ENCODE measurements at regions not wholly inside any gene's neighbourhood (a gene's known extent, or its start where the extent isn't known, plus 50 kb on each side); places are given as distances from the start of the nearest gene placed in this dataset.
"Not testable (repeated sequence)": the region's sequence is repeated elsewhere in the genome, so short reads cannot be mapped to it uniquely, and the experiment has no call there.

- no peaks in the 10 kb centered on the region for H3K4me1 ChIP-seq (ENCODE audit: control insufficient read depth, insufficient read depth, low read depth, low read length)
- WGBS, result 83% methylated on average over 4 of the region's 4 CpGs
- no peaks in the 10 kb centered on the region for H3K27me3 ChIP-seq (ENCODE audit: control insufficient read depth in 1 of 2, insufficient read depth in 1 of 2, low read length in 2 of 2)
- no peak overlapping the region for H3K18ac ChIP-seq (ENCODE audit: low read depth in 1 of 2, low read length in 2 of 2)
- no peak overlapping the region for H2BK15ac ChIP-seq (ENCODE audit: low read depth, poor library complexity, severe bottlenecking)
- H3K4ac ChIP-seq (ENCODE audit: low read depth in 1 of 2, low read length in 2 of 2), result no peak overlapping the region
- H3K27ac ChIP-seq (ENCODE audit: low read length, poor library complexity, severe bottlenecking), result no peak overlapping the region
- no peak overlapping the region for H2BK12ac ChIP-seq (ENCODE audit: low read length in 2 of 2)
- no peaks in the 10 kb centered on the region for H3K36me3 ChIP-seq (ENCODE audit: control insufficient read depth in 1 of 2, insufficient read depth in 2 of 2, low read depth in 1 of 2, low read length in 2 of 2)
- no peak overlapping the region for H3K14ac ChIP-seq (ENCODE audit: low read length in 2 of 2)
- no peak overlapping the region for H3K4me3 ChIP-seq (ENCODE audit: insufficient read depth in 1 of 2, low read depth in 1 of 2, low read length in 2 of 2)
- H3K79me1 ChIP-seq (replicated peaks; ENCODE audit: low read length, poor library complexity, severe bottlenecking), result no peaks in the 10 kb centered on the region
- H2BK5ac ChIP-seq (ENCODE audit: low read depth, low read length, poor library complexity, severe bottlenecking), result no peak overlapping the region
- H3K4me2 ChIP-seq (ENCODE audit: low read length, poor library complexity, severe bottlenecking), result no peak overlapping the region
- no peak overlapping the region for H2BK120ac ChIP-seq (ENCODE audit: low read depth, low read length)
- H3K23ac ChIP-seq (ENCODE audit: low read length in 2 of 2), result no peak overlapping the region
- DNase-seq, result no peak
- H2AK5ac ChIP-seq (ENCODE audit: low read length, severe bottlenecking), result no peak overlapping the region
- H3K9ac ChIP-seq (ENCODE audit: low read length), result no peak overlapping the region
- no peak overlapping the region for H2AFZ ChIP-seq (ENCODE audit: low read depth, low read length)
- no peak overlapping the region for H4K91ac ChIP-seq (ENCODE audit: low read length)
- H3K9me3 ChIP-seq (ENCODE audit: control insufficient read depth, low read length), result no peaks in the 10 kb centered on the region
- no peak overlapping the region for H4K8ac ChIP-seq (ENCODE audit: low read length)
Measured at GRCh38 chr10:126759531-126759930, 89.0 kb upstream of the C10orf90 start.

DNA sequence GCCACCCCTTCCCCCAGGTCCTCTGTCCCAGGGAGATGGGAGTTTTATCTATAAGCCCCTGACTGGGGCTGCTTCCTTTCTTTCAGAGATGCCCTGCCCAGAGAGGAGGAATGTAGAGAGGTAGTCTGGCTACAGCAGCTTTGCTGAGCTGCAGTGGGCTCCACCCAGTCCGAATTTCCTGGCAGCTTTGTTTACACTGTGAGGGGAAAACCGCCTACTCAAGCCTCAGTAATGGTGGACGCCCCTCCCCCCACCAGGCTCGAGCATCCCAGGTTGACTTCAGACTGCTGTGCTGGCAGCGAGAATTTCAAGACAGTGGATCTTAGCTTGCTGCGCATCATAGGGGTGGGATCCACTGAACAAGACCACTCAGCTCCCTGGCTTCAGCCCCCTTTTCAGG lies 96.2 kb upstream of the C10orf90 start:
- H2BK5ac ChIP-seq (ENCODE audit: low read depth, low read length, poor library complexity, severe bottlenecking); H2BK120ac ChIP-seq (ENCODE audit: low read depth, low read length); H3K4me2 ChIP-seq (ENCODE audit: low read length, poor library complexity, severe bottlenecking); H4K91ac ChIP-seq (ENCODE audit: low read length); H3K23ac ChIP-seq (ENCODE audit: low read length in 2 of 2); H3K4me1 ChIP-seq (ENCODE audit: control insufficient read depth, insufficient read depth, low read depth, low read length); H2AK5ac ChIP-seq (ENCODE audit: low read length, severe bottlenecking); H2BK12ac ChIP-seq (ENCODE audit: low read length in 2 of 2); H3K9me3 ChIP-seq (ENCODE audit: control insufficient read depth, low read length); DNase-seq; H3K9ac ChIP-seq (ENCODE audit: low read length); H2AFZ ChIP-seq (ENCODE audit: low read depth, low read length); H2BK15ac ChIP-seq (ENCODE audit: low read depth, poor library complexity, severe bottlenecking); H3K14ac ChIP-seq (ENCODE audit: low read length in 2 of 2); H3K27ac ChIP-seq (ENCODE audit: low read length, poor library complexity, severe bottlenecking); H4K8ac ChIP-seq (ENCODE audit: low read length); H3K4ac ChIP-seq (ENCODE audit: low read depth in 1 of 2, low read length in 2 of 2); H3K4me3 ChIP-seq (ENCODE audit: insufficient read depth in 1 of 2, low read depth in 1 of 2, low read length in 2 of 2); H3K18ac ChIP-seq (ENCODE audit: low read depth in 1 of 2, low read length in 2 of 2); H3K27me3 ChIP-seq (ENCODE audit: control insufficient read depth in 1 of 2, insufficient read depth in 1 of 2, low read length in 2 of 2); H3K36me3 ChIP-seq (ENCODE audit: control insufficient read depth in 1 of 2, insufficient read depth in 2 of 2, low read depth in 1 of 2, low read length in 2 of 2); H3K79me1 ChIP-seq (replicated peaks; ENCODE audit: low read length, poor library complexity, severe bottlenecking): not testable (repeated sequence)
- WGBS, result 50% methylated on average over 6 of the region's 6 CpGs

DNA sequence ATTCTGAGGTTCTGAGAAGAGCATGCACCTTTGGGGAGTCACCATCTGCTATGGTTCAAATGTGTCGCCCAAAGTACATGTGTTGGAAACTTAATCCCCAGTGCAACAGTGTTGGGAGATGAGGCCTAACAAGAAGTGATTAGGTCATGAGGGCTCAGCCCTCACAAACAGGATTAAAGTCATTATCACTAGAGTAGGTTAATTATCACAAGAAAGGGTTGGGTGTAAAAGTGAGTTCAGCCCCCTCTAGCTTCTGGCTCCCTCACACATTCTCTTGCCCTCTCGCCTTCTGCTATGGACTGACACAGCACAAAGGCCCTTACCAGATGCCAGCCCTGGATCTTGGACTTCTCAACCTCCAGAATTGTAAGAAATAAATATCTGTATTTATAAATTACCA lies 100.3 kb upstream of the C10orf90 start:
- peaks cover 0 to 5% of the 10 kb centered on the region in 2 experiments for H3K27me3 ChIP-seq (ENCODE audit: control insufficient read depth in 1 of 2, insufficient read depth in 1 of 2, low read length in 2 of 2)
- H3K9ac ChIP-seq (ENCODE audit: low read length), result no peak overlapping the region
- no peak overlapping the region for H3K23ac ChIP-seq (ENCODE audit: low read length in 2 of 2)
- H3K4ac ChIP-seq (ENCODE audit: low read depth in 1 of 2, low read length in 2 of 2), result no peak overlapping the region
- H2BK15ac ChIP-seq (ENCODE audit: low read depth, poor library complexity, severe bottlenecking), result no peak overlapping the region
- H4K8ac ChIP-seq (ENCODE audit: low read length), result no peak overlapping the region
- H3K79me1 ChIP-seq (replicated peaks; ENCODE audit: low read length, poor library complexity, severe bottlenecking), result no peaks in the 10 kb centered on the region
- no peak overlapping the region for H2AK5ac ChIP-seq (ENCODE audit: low read length, severe bottlenecking)
- no peak overlapping the region for H3K14ac ChIP-seq (ENCODE audit: low read length in 2 of 2)
- H3K4me3 ChIP-seq (ENCODE audit: insufficient read depth in 1 of 2, low read depth in 1 of 2, low read length in 2 of 2), result no peak overlapping the region
- H3K4me2 ChIP-seq (ENCODE audit: low read length, poor library complexity, severe bottlenecking), result no peak overlapping the region
- WGBS, result 90% methylated on average over 2 of the region's 2 CpGs
- no peak overlapping the region for H3K27ac ChIP-seq (ENCODE audit: low read length, poor library complexity, severe bottlenecking)
- no peak overlapping the region for H4K91ac ChIP-seq (ENCODE audit: low read length)
- no peak overlapping the region for H2BK5ac ChIP-seq (ENCODE audit: low read depth, low read length, poor library complexity, severe bottlenecking)
- no peak overlapping the region for H2BK120ac ChIP-seq (ENCODE audit: low read depth, low read length)
- H2AFZ ChIP-seq (ENCODE audit: low read depth, low read length), result no peak overlapping the region
- no peaks in the 10 kb centered on the region for H3K4me1 ChIP-seq (ENCODE audit: control insufficient read depth, insufficient read depth, low read depth, low read length)
- H3K36me3 ChIP-seq (ENCODE audit: control insufficient read depth in 1 of 2, insufficient read depth in 2 of 2, low read depth in 1 of 2, low read length in 2 of 2), result no peaks in the 10 kb centered on the region
- H3K18ac ChIP-seq (ENCODE audit: low read depth in 1 of 2, low read length in 2 of 2), result no peak overlapping the region
- DNase-seq, result no peak
- H3K9me3 ChIP-seq (ENCODE audit: control insufficient read depth, low read length), result no peaks in the 10 kb centered on the region
- no peak overlapping the region for H2BK12ac ChIP-seq (ENCODE audit: low read length in 2 of 2)

DNA sequence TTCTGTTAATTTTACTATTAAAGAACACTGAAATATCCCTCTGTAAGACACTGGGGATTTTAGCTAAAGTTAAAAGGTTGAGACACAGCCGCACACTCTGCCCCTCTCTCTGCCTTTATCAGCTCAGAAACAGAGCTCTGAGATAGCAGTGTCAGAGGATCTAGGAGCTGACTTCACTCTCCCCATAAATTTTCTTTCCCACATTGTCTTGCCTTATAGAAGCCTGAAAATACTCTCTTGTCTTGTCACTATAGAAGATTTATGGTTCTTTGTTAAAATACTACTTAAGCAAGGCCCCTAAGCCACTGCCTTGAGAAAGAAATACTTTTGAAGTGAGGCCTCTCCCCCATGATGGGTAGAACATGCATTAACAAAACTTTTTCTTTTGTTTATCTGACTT lies 105.7 kb upstream of the C10orf90 start:
- no peaks in the 10 kb centered on the region for H3K36me3 ChIP-seq (ENCODE audit: control insufficient read depth in 1 of 2, insufficient read depth in 2 of 2, low read depth in 1 of 2, low read length in 2 of 2)
- no peak overlapping the region for H3K23ac ChIP-seq (ENCODE audit: low read length in 2 of 2)
- H3K9me3 ChIP-seq (ENCODE audit: control insufficient read depth, low read length), result no peaks in the 10 kb centered on the region
- no peak overlapping the region for H3K18ac ChIP-seq (ENCODE audit: low read depth in 1 of 2, low read length in 2 of 2)
- H3K4me2 ChIP-seq (ENCODE audit: low read length, poor library complexity, severe bottlenecking), result no peak overlapping the region
- H3K4ac ChIP-seq (ENCODE audit: low read depth in 1 of 2, low read length in 2 of 2), result no peak overlapping the region
- DNase-seq, result peak; percentile 1
- WGBS, result 13% methylated on average over 1 of the region's 1 CpG
- no peak overlapping the region for H2AK5ac ChIP-seq (ENCODE audit: low read length, severe bottlenecking)
- H3K4me1 ChIP-seq (ENCODE audit: control insufficient read depth, insufficient read depth, low read depth, low read length), result no peaks in the 10 kb centered on the region
- H2BK5ac ChIP-seq (ENCODE audit: low read depth, low read length, poor library complexity, severe bottlenecking), result no peak overlapping the region
- H3K27me3 ChIP-seq (ENCODE audit: control insufficient read depth in 1 of 2, insufficient read depth in 1 of 2, low read length in 2 of 2), result peaks cover 5 to 14% of the 10 kb centered on the region in 2 experiments
- no peak overlapping the region for H4K91ac ChIP-seq (ENCODE audit: low read length)
- H3K79me1 ChIP-seq (replicated peaks; ENCODE audit: low read length, poor library complexity, severe bottlenecking), result no peaks in the 10 kb centered on the region
- no peak overlapping the region for H2AFZ ChIP-seq (ENCODE audit: low read depth, low read length)
- no peak overlapping the region for H2BK120ac ChIP-seq (ENCODE audit: low read depth, low read length)
- H4K8ac ChIP-seq (ENCODE audit: low read length), result no peak overlapping the region
- H3K14ac ChIP-seq (ENCODE audit: low read length in 2 of 2), result no peak overlapping the region
- no peak overlapping the region for H3K27ac ChIP-seq (ENCODE audit: low read length, poor library complexity, severe bottlenecking)
- no peak overlapping the region for H3K9ac ChIP-seq (ENCODE audit: low read length)
- H2BK15ac ChIP-seq (ENCODE audit: low read depth, poor library complexity, severe bottlenecking), result no peak overlapping the region
- H3K4me3 ChIP-seq (ENCODE audit: insufficient read depth in 1 of 2, low read depth in 1 of 2, low read length in 2 of 2), result no peak overlapping the region
- H2BK12ac ChIP-seq (ENCODE audit: low read length in 2 of 2), result no peak overlapping the region
